Sigmoid colon (tissue), 4 donors: ENCODE measurements at regions not wholly inside any gene's neighbourhood (a gene's known extent, or its start where the extent isn't known, plus 50 kb on each side); places are given as distances from the start of the nearest gene placed in this dataset.

Experiments
- EP300 ChIP-seq, 4 donors: sonication (generic); formaldehyde crosslinking; IDR thresholded peaks; one replicate each; pipeline ENCODE4 v1.6.1; 2017; ENCODE audit warnings: antibody characterized with exemption in 4 of 4
- POLR2A ChIP-seq, 2 donors: fragments of 450-650 bp; IDR thresholded peaks; one replicate each; pipeline ENCODE4 v1.6.1; 2016; ENCODE audit warnings: antibody characterized with exemption in 2 of 2, mild to moderate bottlenecking in 2 of 2, moderate library complexity in 2 of 2
- TF ChIP-seq, protein P1 (sequence below), 4 experiments: fragments of 450-650 bp in 3 of 4; fragments of 200-600 bp in 1 of 4; IDR thresholded peaks; one replicate each; pipeline ENCODE4 v1.5.1; 2016 to 2019; ENCODE audit warnings: antibody characterized with exemption in 4 of 4, mild to moderate bottlenecking in 3 of 4, moderate library complexity in 2 of 4

DNA sequence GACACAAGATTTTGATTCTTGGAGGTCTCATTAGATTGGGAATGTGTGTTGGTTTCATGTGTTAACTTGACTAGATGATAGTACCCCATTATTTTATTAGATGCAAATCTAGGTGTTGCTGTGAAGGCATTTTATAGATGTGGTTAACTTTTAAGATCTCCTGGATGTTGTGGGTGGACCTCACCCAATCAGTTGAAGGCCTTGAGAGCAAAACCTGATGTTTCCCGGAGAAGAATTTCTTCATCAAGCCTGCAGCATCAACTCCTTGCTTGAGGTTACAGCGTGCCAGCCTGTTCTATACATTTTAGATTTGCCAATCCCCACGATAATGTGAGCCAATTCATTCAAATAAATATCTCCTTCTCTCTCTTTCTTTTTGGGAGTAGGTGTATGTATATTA lies 66.8 kb upstream of the EXOC2 start:
- TF ChIP-seq, protein P1, sequence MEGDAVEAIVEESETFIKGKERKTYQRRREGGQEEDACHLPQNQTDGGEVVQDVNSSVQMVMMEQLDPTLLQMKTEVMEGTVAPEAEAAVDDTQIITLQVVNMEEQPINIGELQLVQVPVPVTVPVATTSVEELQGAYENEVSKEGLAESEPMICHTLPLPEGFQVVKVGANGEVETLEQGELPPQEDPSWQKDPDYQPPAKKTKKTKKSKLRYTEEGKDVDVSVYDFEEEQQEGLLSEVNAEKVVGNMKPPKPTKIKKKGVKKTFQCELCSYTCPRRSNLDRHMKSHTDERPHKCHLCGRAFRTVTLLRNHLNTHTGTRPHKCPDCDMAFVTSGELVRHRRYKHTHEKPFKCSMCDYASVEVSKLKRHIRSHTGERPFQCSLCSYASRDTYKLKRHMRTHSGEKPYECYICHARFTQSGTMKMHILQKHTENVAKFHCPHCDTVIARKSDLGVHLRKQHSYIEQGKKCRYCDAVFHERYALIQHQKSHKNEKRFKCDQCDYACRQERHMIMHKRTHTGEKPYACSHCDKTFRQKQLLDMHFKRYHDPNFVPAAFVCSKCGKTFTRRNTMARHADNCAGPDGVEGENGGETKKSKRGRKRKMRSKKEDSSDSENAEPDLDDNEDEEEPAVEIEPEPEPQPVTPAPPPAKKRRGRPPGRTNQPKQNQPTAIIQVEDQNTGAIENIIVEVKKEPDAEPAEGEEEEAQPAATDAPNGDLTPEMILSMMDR (IDR thresholded peaks at IDR 0.05), result no peak
- TF ChIP-seq EP300 (IDR thresholded peaks at IDR 0.05), result no peak
- TF ChIP-seq POLR2A (IDR thresholded peaks at IDR 0.05), result no peak
